SK-N-MC (cell line): ENCODE measurements at regions not wholly inside any gene's neighbourhood (a gene's known extent, or its start where the extent isn't known, plus 50 kb on each side); places are given as distances from the start of the nearest gene placed in this dataset.

Source experiments
- DNase-seq: peaks from one replicate; pipeline ENCODE4 v3.0.0-alpha.2; 2011; ENCODE audit warnings: low read depth, low spot score
- H3K27ac ChIP-seq: fragments of 200-600 bp; sonication (generic); 2 replicates; pipeline ENCODE4 v1.5.1; 2016; ENCODE audit warnings: mixed run types
- H3K36me3 ChIP-seq: fragments of 200-600 bp; sonication (generic); 2 replicates; pipeline ENCODE4 v1.6.1; 2017; ENCODE audit warnings: antibody characterized with exemption, low read length, mixed read lengths; ENCODE audit not compliant: insufficient read depth
- H3K4me3 ChIP-seq: fragments of 200-600 bp; sonication (generic); 2 replicates; pipeline ENCODE4 v1.5.1; 2016
- H3K9ac ChIP-seq: fragments of 200-600 bp; sonication (generic); 2 replicates; pipeline ENCODE4 v1.8.0; 2017; ENCODE audit warnings: mixed run types, mixed read lengths; ENCODE audit not compliant: insufficient read length
- H3K9me3 ChIP-seq: fragments of 200-600 bp; sonication (generic); 2 replicates; pipeline ENCODE4 v1.6.1; 2017; ENCODE audit warnings: low read depth, mild to moderate bottlenecking, antibody characterized with exemption, low read length, moderate library complexity, mixed read lengths
- EZH2 ChIP-seq: fragments of 200-600 bp; sonication (generic); IDR thresholded peaks from one replicate; pipeline ENCODE4 v1.6.1; 2017; ENCODE audit warnings: antibody characterized with exemption
- FOXP2 ChIP-seq: optimal IDR thresholded peaks from 2 replicates; pipeline ENCODE3; 2011; ENCODE audit warnings: mild to moderate bottlenecking, moderate library complexity; ENCODE audit not compliant: insufficient read depth; ENCODE audit errors: extremely low read length, control extremely low read depth
- POLR2AphosphoS5 ChIP-seq: IDR thresholded peaks from 2 replicates; pipeline ENCODE4 v1.6.1; 2012; ENCODE audit warnings: mild to moderate bottlenecking, low read depth, low read length, borderline replicate concordance

GRCh38 chr2:6288791-6289190 is 576.9 kb downstream of the CMPK2 start:
- Histone ChIP-seq H3K27ac (no peak overlapping the region), H3K9me3 (no peaks in the 10 kb centered on the region), H3K9ac (no peak overlapping the region), H3K4me3 (no peak overlapping the region), H3K36me3 (no peaks in the 10 kb centered on the region)
- TF ChIP-seq FOXP2, result no peak
- no peak for TF ChIP-seq POLR2AphosphoS5
- TF ChIP-seq EZH2, result no peak
- DNase-seq, result no peak

GRCh38 chr2:6290217-6291015 is 575.3 kb downstream of the CMPK2 start:
- Histone ChIP-seq H3K9me3 (no peaks in the 10 kb centered on the region), H3K9ac (no peak overlapping the region), H3K36me3 (no peaks in the 10 kb centered on the region), H3K4me3 (no peak overlapping the region), H3K27ac (0 out of 2 replicates have a peak overlapping the region, but pooled peaks have one; percentile 22)
- DNase-seq, result no peak
- TF ChIP-seq POLR2AphosphoS5 (no peak), FOXP2 (no peak), EZH2 (no peak)

GRCh38 chr2:6294791-6295190 is 570.9 kb downstream of the CMPK2 start:
- DNase-seq, result no peak
- no peak for TF ChIP-seq FOXP2
- TF ChIP-seq EZH2, result no peak
- TF ChIP-seq POLR2AphosphoS5, result no peak
- H3K4me3 ChIP-seq, result no peak overlapping the region
- no peaks in the 10 kb centered on the region for H3K9me3 ChIP-seq
- H3K36me3 ChIP-seq, result no peaks in the 10 kb centered on the region
- no peak overlapping the region for H3K9ac ChIP-seq
- no peak overlapping the region for H3K27ac ChIP-seq

GRCh38 chr2:6297238-6297637 is 568.5 kb downstream of the CMPK2 start:
- Histone ChIP-seq H3K9ac (no peak overlapping the region), H3K9me3 (no peaks in the 10 kb centered on the region), H3K4me3 (no peak overlapping the region), H3K36me3 (no peaks in the 10 kb centered on the region), H3K27ac (no peak overlapping the region)
- TF ChIP-seq POLR2AphosphoS5, result no peak
- DNase-seq, result no peak

- no peak for DNase-seq
- Histone ChIP-seq H3K9ac (no peak overlapping the region), H3K27ac (no peak overlapping the region), H3K9me3 (no peaks in the 10 kb centered on the region), H3K36me3 (no peaks in the 10 kb centered on the region), H3K4me3 (0 out of 2 replicates have a peak overlapping the region, but pooled peaks have one; percentile 7)
- TF ChIP-seq FOXP2 (no peak), EZH2 (no peak), POLR2AphosphoS5 (no peak)
Observed at GRCh38 chr2:6301426-6301825, 564.3 kb downstream of the CMPK2 start.

- Histone ChIP-seq H3K27ac (no peak overlapping the region), H3K36me3 (no peaks in the 10 kb centered on the region), H3K4me3 (no peak overlapping the region), H3K9me3 (no peaks in the 10 kb centered on the region), H3K9ac (no peak overlapping the region)
- no peak for DNase-seq
- TF ChIP-seq POLR2AphosphoS5, result no peak
Observed at GRCh38 chr2:6308986-6309385, 556.7 kb downstream of the CMPK2 start.

- no peaks in the 10 kb centered on the region for H3K9me3 ChIP-seq
- no peak for DNase-seq
- H3K9ac ChIP-seq, result no peak overlapping the region
- TF ChIP-seq FOXP2, result no peak
- TF ChIP-seq EZH2, result no peak
- TF ChIP-seq POLR2AphosphoS5, result no peak
- H3K36me3 ChIP-seq, result no peaks in the 10 kb centered on the region
- peak overlapping the region; percentile 59; the same call in 1 of the 2 replicates for H3K4me3 ChIP-seq
- no peak overlapping the region for H3K27ac ChIP-seq
Observed at GRCh38 chr2:6309415-6310255, 556.1 kb downstream of the CMPK2 start.

GRCh38 chr2:6310256-6311215 is 555.2 kb downstream of the CMPK2 start:
- Histone ChIP-seq H3K36me3 (no peaks in the 10 kb centered on the region), H3K27ac (no peak overlapping the region), H3K9me3 (no peaks in the 10 kb centered on the region), H3K4me3 (peak overlapping the region; percentile 59), H3K9ac (no peak overlapping the region)
- TF ChIP-seq FOXP2, result peak; percentile 42
- TF ChIP-seq EZH2, result no peak
- peak; percentile 39; the same call in 1 of the 2 replicates for TF ChIP-seq POLR2AphosphoS5
- peak; percentile 76 for DNase-seq
